PC-3 (cell line): ENCODE measurements at regions not wholly inside any gene's neighbourhood (a gene's known extent, or its start where the extent isn't known, plus 50 kb on each side); places are given as distances from the start of the nearest gene placed in this dataset.

Source experiments
- CTCF ChIP-seq: fragments of 300-600 bp; sonication (generic); conservative IDR thresholded peaks from 2 replicates; pipeline ENCODE4 v1.5.1; 2017; ENCODE audit warnings: antibody characterized with exemption, low read depth, mild to moderate bottlenecking, low read length
- EZH2 ChIP-seq: fragments of 300-600 bp; sonication (generic); IDR thresholded peaks from one replicate; pipeline ENCODE4 v1.6.1; 2017; ENCODE audit warnings: antibody characterized with exemption, mild to moderate bottlenecking, low read length; ENCODE audit not compliant: unreplicated experiment
- EZH2phosphoT487 ChIP-seq: fragments of 300-600 bp; sonication (generic); IDR thresholded peaks from 2 replicates; pipeline ENCODE4 v1.6.1; 2018; ENCODE audit warnings: mild to moderate bottlenecking, antibody characterized with exemption, low read length, borderline replicate concordance

DNA sequence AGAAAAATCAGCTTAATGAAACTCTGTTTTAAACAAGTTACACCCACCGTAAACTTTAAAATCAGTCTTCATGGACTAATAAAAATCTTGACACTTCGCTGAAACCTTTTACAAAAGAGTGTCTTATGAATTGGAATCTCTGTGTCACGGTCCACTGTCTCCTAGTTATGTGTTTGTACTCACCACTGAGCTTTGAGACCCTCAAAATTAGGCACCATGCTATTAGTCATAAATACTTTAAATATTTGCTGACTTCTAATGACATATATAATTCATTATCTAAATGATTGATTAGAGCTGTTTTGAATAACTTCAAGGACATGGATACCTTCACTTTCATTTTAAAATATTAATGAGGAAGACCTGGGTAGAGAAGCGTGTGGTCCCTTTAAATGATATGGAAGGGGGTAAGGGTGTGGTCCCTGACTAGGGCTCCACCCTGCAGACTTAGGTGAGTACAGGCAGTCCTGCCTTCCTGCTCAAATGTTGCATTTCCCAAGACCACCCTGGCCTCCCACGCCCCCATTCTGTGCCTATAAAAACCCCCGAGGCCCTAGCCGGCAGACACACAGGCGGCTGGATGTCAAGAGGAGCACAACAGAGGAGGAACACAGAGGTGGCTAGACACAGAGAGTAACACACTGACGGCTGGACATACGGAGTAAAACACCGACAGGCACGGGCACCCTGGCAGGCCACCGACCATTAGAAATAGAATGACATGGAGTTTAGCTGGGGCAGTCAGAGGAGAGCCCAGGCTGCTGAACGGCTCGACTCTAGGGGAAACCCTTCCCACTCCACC lies 179.0 kb upstream of the CDH9 start:
- TF ChIP-seq CTCF (no peak), EZH2 (no peak), EZH2phosphoT487 (no peak)
